ENCODE measurements at regions not wholly inside any gene's neighbourhood (a gene's known extent, or its start where the extent isn't known, plus 50 kb on each side); places are given as distances from the start of the nearest gene placed in this dataset.
"Not testable (repeated sequence)": the region's sequence is repeated elsewhere in the genome, so short reads cannot be mapped to it uniquely, and the experiment has no call there.

- H3K27ac ChIP-seq (ENCODE audit: low read depth, low read length); H3K36me3 ChIP-seq (ENCODE audit: insufficient read depth, low read length); H3K27me3 Mint-ChIP-seq; H3K27me3 ChIP-seq (ENCODE audit: insufficient read depth, low read length, poor library complexity, severe bottlenecking); H3K27ac Mint-ChIP-seq; H3K4me3 Mint-ChIP-seq; H3K36me3 Mint-ChIP-seq; DNase-seq; H3K4me3 ChIP-seq (ENCODE audit: low read length); H3K9me3 Mint-ChIP-seq; H3K9me3 ChIP-seq (ENCODE audit: low read length); H3K4me1 ChIP-seq (ENCODE audit: insufficient read depth, low read length); CTCF ChIA-PET; POLR2A ChIA-PET: not testable (repeated sequence)
- H3K4me1 Mint-ChIP-seq, result peaks cover 3 to 12% (median 4%) of the 10 kb centered on the region in 3 donors
Measured at GRCh38 chr1:149366402-149366801, 108.4 kb upstream of the NBPF19 start.

DNA sequence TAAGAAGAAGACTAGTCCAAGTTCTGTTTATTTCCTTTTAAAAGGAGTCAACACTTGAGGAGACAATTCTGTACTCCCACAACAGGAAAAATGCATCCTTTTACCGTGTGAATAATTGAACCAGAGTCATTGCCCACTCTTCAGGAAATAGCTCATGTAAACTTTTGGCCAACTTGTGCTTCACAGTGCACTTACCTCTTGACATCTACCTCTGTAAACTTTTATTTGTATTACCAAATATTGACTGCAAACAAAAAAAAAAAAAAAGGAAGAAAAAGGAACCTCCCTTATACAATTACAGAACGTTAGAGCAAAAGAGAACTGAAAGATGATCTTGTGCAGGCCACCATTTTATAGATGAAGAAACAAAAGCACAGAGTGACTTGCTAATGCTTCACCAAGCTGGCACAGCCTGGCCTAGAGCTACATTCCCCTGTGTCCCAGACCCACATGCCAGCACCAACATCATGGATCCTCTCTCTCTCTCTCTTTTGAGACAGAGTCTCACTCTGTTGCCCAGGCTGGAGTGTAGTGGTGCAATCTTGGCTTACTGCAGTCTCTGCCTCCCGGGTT lies 107.3 kb upstream of the NBPF19 start:
- H3K4me1 Mint-ChIP-seq, result peaks cover 3 to 14% (median 4%) of the 10 kb centered on the region in 3 donors
- H3K9me3 ChIP-seq (ENCODE audit: low read length); H3K36me3 ChIP-seq (ENCODE audit: insufficient read depth, low read length); H3K4me3 ChIP-seq (ENCODE audit: low read length); H3K4me3 Mint-ChIP-seq; H3K27me3 Mint-ChIP-seq; POLR2A ChIA-PET; H3K4me1 ChIP-seq (ENCODE audit: insufficient read depth, low read length); H3K36me3 Mint-ChIP-seq; H3K27ac Mint-ChIP-seq; H3K27me3 ChIP-seq (ENCODE audit: insufficient read depth, low read length, poor library complexity, severe bottlenecking); CTCF ChIA-PET; DNase-seq; H3K27ac ChIP-seq (ENCODE audit: low read depth, low read length); H3K9me3 Mint-ChIP-seq: not testable (repeated sequence)

GRCh38 chr1:149368337-149368736 lies 106.5 kb upstream of the NBPF19 start:
- H3K4me3 ChIP-seq (ENCODE audit: low read length); H3K4me3 Mint-ChIP-seq; DNase-seq; POLR2A ChIA-PET; H3K27me3 ChIP-seq (ENCODE audit: insufficient read depth, low read length, poor library complexity, severe bottlenecking); H3K4me1 ChIP-seq (ENCODE audit: insufficient read depth, low read length); H3K9me3 ChIP-seq (ENCODE audit: low read length); H3K36me3 ChIP-seq (ENCODE audit: insufficient read depth, low read length); CTCF ChIA-PET; H3K9me3 Mint-ChIP-seq; H3K27ac ChIP-seq (ENCODE audit: low read depth, low read length); H3K36me3 Mint-ChIP-seq; H3K27me3 Mint-ChIP-seq: not testable (repeated sequence)
- Mint-ChIP-seq H3K27ac (peak overlapping the region in 1 of 8 donors; percentile 51), H3K4me1 (peaks cover 4 to 16% (median 6%) of the 10 kb centered on the region in 3 donors)

- H3K9me3 Mint-ChIP-seq; POLR2A ChIA-PET; H3K9me3 ChIP-seq (ENCODE audit: low read length); H3K36me3 ChIP-seq (ENCODE audit: insufficient read depth, low read length); H3K4me3 ChIP-seq (ENCODE audit: low read length); H3K27ac ChIP-seq (ENCODE audit: low read depth, low read length); H3K36me3 Mint-ChIP-seq; CTCF ChIA-PET; H3K27me3 ChIP-seq (ENCODE audit: insufficient read depth, low read length, poor library complexity, severe bottlenecking); H3K27me3 Mint-ChIP-seq; H3K4me1 ChIP-seq (ENCODE audit: insufficient read depth, low read length); DNase-seq; H3K4me3 Mint-ChIP-seq: not testable (repeated sequence)
- Mint-ChIP-seq H3K27ac (peak overlapping the region in 1 of 8 donors; percentile 77), H3K4me1 (peaks cover 6 to 19% (median 9%) of the 10 kb centered on the region in 3 donors)
Measured at GRCh38 chr1:149369081-149369480, 105.8 kb upstream of the NBPF19 start.

DNA sequence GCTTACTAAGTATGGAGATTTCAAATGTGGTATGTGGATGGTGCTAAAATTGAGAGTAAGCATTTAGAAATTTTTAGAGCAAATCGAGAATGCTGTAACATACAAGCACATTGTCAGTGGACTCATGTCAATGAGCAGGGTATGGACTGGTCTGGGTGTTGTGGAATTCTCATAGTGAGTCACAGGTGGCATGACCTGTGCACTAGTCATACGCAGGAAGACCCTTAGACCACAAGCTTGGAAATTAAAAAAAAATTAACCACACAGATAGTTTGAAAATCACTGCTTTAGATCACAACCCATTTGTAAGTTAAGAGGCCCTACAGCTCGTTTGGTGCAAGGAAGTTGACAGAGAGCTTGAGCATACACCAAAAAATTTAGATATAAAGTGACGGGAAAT lies 102.9 kb upstream of the NBPF19 start:
- H3K4me1 Mint-ChIP-seq; CTCF ChIA-PET; H3K9me3 Mint-ChIP-seq; DNase-seq; H3K27ac Mint-ChIP-seq; H3K4me3 ChIP-seq (ENCODE audit: low read length); H3K36me3 ChIP-seq (ENCODE audit: insufficient read depth, low read length); H3K4me3 Mint-ChIP-seq; H3K4me1 ChIP-seq (ENCODE audit: insufficient read depth, low read length); H3K36me3 Mint-ChIP-seq; POLR2A ChIA-PET; H3K27me3 Mint-ChIP-seq; H3K9me3 ChIP-seq (ENCODE audit: low read length); H3K27me3 ChIP-seq (ENCODE audit: insufficient read depth, low read length, poor library complexity, severe bottlenecking); H3K27ac ChIP-seq (ENCODE audit: low read depth, low read length): not testable (repeated sequence)

DNA sequence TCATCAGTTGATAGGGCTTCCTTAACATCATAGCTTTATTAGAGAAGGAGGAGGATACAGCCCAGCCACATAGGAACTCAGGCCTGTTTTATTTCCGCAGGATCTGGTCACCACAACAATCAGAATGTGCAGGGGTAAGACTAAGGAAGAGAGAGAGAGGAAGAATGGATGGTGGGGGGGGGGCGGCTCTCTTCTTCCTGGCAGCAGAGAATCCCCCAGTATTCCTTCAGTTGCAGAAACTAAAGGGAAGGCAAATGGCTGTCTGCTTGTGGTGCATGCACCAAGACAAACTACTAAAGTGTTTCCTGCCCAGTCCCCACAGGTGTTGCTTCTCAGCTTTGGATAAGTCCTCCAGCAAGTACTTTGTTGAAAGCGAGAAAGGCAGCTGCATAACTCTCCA lies 96.4 kb upstream of the NBPF19 start:
- H3K27me3 ChIP-seq (ENCODE audit: insufficient read depth, low read length, poor library complexity, severe bottlenecking); H3K4me3 Mint-ChIP-seq; H3K4me1 ChIP-seq (ENCODE audit: insufficient read depth, low read length); POLR2A ChIA-PET; H3K9me3 ChIP-seq (ENCODE audit: low read length); H3K27me3 Mint-ChIP-seq; H3K36me3 Mint-ChIP-seq; H3K27ac ChIP-seq (ENCODE audit: low read depth, low read length); H3K4me3 ChIP-seq (ENCODE audit: low read length); DNase-seq; H3K4me1 Mint-ChIP-seq; H3K36me3 ChIP-seq (ENCODE audit: insufficient read depth, low read length); H3K9me3 Mint-ChIP-seq; H3K27ac Mint-ChIP-seq; CTCF ChIA-PET: not testable (repeated sequence)

- H3K36me3 Mint-ChIP-seq; H3K4me3 ChIP-seq (ENCODE audit: low read length); H3K9me3 Mint-ChIP-seq; H3K9me3 ChIP-seq (ENCODE audit: low read length); H3K36me3 ChIP-seq (ENCODE audit: insufficient read depth, low read length); H3K27me3 ChIP-seq (ENCODE audit: insufficient read depth, low read length, poor library complexity, severe bottlenecking); POLR2A ChIA-PET; H3K27ac ChIP-seq (ENCODE audit: low read depth, low read length); H3K4me1 ChIP-seq (ENCODE audit: insufficient read depth, low read length); H3K27me3 Mint-ChIP-seq; CTCF ChIA-PET: not testable (repeated sequence)
- Mint-ChIP-seq H3K4me3 (peak overlapping the region; percentile 84 to 93 (median 88)), H3K4me1 (peaks cover 10 to 20% (median 14%) of the 10 kb centered on the region in 3 donors), H3K27ac (peak overlapping the region in 6 of 8 donors; percentile 64 to 90 (median 82))
- peak; percentile 37 to 81 (median 76) for DNase-seq
Measured at GRCh38 chr1:149390173-149390926, 84.5 kb upstream of the NBPF19 start.

- H3K9me3 Mint-ChIP-seq; POLR2A ChIA-PET; H3K27ac Mint-ChIP-seq; CTCF ChIA-PET; H3K36me3 ChIP-seq (ENCODE audit: insufficient read depth, low read length); H3K9me3 ChIP-seq (ENCODE audit: low read length); H3K27me3 Mint-ChIP-seq; H3K4me1 ChIP-seq (ENCODE audit: insufficient read depth, low read length); H3K4me3 ChIP-seq (ENCODE audit: low read length); DNase-seq; H3K27me3 ChIP-seq (ENCODE audit: insufficient read depth, low read length, poor library complexity, severe bottlenecking); H3K27ac ChIP-seq (ENCODE audit: low read depth, low read length); H3K36me3 Mint-ChIP-seq: not testable (repeated sequence)
- H3K4me3 Mint-ChIP-seq, result peak overlapping the region in 3 of 7 donors; percentile 84 to 88 (median 86)
- H3K4me1 Mint-ChIP-seq, result peaks cover 11 to 24% (median 14%) of the 10 kb centered on the region in 3 donors
Measured at GRCh38 chr1:149390931-149391330, 83.9 kb upstream of the NBPF19 start.

Data from CD8-positive, alpha-beta memory T cell (primary cell).